Stimulated activated naive CD4-positive, alpha-beta T cell treated with Interleukin-2 at 50 U/mL for 16 hours (primary cell): ENCODE measurements at regions not wholly inside any gene's neighbourhood (a gene's known extent, or its start where the extent isn't known, plus 50 kb on each side); places are given as distances from the start of the nearest gene placed in this dataset.
"Not testable (repeated sequence)": the region's sequence is repeated elsewhere in the genome, so short reads cannot be mapped to it uniquely, and the experiment has no call there.

Source experiments
- DNase-seq: peaks from one replicate; lab custom pipeline; 2025; lab: John Stamatoyannopoulos, UW

DNA sequence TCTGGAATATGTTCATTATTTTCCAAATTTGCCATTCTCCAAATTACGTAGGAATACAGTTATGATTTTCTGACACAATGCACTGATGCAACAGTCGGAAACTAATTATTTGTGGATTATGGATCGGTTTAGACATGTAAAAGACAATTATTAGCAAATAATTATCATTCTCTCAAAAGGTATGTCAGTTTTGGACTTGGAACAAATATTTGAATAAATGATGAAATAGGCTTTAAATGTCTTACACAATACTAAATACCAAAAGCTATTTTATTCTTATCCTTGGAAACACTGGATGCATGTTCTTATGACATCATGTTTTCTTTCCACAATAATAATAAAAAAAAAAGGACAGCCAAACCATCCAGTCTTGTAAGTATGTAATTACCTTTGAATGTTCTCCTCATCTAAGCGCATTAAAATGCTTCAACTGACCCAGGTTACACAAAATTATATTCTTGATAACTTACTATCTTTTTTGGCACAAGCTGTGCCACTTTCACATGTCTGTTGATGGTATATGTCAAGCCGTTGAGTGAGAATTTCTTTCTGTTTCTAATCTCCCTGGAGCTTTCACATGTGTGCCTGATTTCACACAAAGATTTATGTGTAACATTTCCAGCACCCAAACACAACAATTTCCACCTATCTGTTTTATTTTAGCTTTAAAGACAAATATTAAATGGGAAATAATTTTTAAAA, 238.5 kb upstream of the ZNF385D start:
- DNase-seq: no peak

DNA sequence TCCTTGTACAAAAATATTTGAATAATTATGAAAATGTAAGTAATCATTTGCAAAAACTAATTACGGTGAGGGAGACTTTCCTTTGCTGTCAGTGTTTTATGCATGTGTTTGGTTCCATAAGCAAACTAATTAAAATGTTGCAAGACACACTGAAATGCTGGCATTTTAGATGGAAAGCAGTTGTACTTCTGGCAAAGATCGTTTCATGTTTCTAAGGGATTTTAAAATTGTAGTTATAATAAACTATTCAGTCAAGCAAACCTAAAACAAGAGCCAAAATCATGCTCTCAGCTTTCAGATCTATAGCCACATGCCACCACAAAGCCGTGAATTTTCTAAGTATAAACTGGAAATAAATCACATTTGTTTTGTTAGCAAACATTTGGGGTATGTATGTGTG, 240.1 kb upstream of the ZNF385D start:
- no peak for DNase-seq

DNA sequence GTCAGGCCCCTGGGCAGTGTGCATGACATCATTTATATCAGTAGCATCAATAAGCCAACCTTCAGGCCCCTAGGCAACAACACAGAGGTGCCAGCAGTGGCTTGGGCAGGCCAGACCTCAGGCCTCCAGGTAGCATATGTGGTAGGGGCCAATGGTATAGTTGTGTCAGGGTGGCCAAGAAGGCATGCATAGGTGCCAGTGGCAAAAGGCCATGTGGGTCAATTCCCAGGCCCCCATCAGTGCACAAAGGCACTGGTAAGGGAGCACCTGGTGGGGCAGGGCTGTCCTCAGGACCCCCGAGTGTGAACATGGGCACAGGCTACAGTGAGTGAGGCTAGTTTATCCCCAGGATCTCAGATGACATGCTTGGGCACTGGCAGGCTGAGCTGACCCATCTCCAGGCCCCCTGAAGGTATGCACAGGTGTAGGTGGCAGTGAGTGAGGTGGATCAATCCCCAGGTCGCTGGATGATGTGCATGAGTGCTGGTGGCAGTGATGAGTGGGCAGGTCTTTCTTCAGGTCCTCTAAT, 244.1 kb upstream of the ZNF385D start:
- DNase-seq: no peak

DNA sequence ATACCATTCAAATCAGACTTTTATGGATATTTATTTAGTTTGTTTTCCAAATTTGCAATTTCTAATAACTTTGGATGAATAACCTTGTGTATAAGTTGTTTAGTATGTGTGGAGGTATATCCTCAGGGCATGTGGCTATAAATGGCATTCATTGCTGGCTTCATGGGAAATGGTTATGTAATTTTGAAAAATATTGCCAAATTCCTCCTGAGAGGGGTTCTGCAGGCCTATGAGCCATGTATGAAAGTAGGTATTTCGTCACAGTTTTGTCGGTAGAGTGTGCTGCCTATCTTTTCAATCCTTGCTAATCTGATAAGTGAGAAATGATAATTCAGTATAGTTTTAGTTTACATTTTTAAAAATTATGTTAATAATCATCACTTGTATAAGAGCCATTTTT, 256.4 kb upstream of the ZNF385D start:
- DNase-seq: no peak

DNA sequence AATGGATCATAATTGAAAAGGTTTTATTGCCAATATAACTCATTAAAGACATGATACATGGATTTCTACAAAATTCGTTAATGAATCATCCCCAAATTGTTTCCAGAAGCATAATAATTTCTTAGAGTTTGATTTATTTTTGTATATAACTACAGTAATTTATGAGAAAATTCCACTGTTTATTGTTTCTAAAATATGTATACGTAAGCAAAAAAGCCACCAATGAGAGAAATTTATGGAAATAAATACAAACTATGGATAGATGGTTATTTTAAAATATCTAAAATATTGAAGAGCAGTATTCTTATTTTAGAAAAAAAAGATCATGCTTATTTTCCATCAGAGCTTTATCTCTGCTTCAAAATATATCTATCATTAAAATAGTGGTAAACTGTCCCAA, 260.0 kb upstream of the ZNF385D start:
- DNase-seq: no peak

DNA sequence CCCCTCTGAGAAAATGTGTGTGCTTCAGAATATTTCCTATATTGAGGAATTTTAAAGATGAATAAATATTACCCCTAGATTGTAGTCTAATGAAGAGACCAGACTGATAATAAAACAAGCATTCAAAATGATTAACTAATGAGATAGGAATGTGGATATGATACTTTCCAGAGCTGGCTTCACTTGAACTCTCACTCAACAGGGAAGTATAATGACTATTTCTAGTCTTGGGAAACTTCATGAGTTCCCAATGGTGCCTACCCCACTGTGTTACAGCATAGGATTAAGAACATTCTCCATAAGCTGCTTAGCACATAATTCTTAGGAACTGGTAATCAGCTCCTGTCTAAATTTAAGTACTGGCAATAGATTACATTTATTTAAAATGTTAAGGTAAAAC, 261.5 kb upstream of the ZNF385D start:
- no peak for DNase-seq

DNA sequence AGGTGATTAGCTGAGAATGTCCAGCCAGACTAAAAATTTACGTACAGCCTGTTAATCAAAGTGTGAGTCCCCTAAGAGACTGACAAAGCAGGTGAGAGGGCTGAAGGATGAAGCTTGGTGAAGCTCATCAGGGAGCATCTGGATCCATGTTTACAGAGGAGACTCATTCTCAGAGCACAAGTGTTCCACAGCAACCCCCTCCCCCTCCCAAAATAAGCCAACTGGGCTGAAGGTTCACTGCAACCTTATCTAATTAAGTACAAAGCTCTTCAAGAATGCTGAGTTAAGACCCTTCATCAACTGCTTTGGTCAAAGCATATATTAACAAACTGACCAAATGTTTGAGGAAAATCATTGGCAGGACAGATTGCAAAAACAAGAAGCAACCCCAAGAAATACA, 262.6 kb upstream of the ZNF385D start:
- no peak for DNase-seq

DNA sequence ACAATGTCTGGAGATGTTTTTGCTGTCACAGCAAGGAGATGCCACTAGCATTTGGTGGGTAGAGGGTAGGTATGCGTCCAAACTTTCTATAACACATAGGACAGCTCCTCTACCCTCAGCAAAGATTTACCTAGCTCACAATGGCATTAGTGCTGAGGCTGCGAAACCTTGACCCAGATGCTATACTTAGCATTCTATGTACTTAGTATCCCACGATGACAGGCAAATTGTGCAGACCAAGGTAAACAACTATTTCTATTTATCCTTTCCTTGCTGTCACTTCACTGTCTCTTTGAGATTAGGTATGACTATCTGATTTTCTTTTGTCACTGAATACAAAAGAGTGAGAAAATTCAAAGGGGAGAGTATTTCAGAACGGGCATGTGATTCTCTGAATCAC, 265.2 kb upstream of the ZNF385D start:
- no peak for DNase-seq

DNA sequence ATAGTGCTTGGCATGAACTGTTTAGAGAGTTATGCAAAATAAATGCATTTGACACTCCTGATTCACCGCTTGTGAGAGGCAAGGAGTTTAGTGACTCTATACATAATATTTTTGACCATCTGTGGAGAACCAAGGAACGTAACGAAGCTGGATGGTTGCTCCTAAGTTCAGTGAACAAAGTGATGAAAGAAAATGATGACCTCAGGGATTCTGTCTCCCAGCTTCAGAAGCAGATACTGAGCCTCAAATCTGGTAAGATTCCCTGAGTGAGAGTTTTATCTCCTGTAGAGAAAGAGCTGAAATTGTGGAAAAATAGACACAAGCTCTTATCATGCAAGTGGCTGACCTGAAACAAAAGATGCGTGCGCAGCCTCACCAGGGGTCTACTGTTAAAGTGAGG, 273.6 kb upstream of the ZNF385D start:
- not testable (repeated sequence) for DNase-seq

DNA sequence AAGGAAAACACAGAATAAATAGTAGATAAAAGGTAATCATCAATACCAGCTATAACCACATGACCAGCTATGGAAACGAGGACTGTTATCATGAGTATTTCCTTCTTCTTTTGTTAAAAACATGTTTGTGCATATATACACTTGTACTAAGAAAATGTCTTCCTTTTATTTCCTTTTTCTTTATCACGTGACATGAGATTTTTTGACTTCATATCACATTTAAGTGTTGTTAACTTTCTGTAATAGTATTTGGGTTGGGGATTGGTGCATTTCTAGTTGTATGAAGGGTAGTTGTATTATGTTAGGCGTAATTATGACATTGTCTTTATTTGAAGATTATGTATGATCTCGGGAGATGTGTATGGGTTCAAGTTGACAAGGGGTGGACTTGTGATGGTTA, 278.5 kb upstream of the ZNF385D start:
- no peak for DNase-seq

DNA sequence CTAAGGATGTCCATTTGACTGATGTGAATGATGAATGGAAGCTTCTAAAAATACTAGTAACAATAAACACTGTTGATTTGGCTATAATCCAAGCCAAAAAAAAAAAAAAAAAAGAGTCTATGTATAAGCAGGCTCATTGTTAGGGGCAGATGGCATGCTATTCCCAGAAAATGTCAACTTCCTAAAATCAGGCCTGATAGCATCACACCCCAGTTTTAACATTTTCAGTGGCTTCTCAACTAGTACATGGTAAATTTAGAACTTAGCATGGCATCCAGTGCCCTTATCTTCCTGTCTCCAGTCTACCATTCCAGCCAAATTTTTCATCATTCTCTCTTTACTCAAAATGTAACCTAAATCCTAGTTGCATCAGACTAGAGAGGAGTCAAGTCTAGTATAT, 288.2 kb upstream of the ZNF385D start:
- DNase-seq: no peak

DNA sequence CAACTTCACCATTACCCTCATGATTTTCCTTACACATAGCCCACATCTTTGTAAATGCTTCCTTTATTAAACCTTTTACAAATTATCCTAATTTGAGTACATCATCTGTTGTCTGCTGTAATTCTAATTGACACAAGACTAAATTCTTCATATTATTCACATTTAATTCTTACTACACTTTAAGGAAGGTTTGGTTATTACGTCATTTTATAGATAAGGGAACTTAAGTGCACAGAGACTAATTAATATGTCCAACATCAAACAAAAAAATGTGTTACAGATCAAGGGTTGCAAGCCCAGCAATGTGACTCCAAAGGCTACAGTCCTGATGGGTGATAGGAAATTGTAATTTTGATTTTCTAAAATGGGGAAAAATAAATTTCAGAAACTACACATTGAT, 289.1 kb upstream of the ZNF385D start:
- no peak for DNase-seq

DNA sequence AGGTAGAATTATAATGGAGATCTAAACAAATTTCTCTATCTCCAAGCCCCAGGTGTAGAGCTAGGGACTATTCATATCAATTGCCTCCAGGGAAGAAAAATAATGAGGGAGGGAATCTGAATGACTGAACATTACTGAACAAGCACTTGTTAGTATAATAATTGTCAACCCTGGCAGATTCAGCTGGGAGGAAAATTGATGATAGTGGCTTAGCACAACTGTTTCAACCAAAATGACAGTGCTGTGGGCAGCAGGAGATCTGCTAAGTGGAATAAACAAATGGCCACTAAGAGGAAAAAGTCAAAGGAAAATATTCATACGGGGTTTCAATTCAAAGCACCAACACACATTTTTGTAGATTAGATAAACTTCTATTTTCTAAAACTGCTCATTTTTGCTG, 294.9 kb upstream of the ZNF385D start:
- no peak for DNase-seq

DNA sequence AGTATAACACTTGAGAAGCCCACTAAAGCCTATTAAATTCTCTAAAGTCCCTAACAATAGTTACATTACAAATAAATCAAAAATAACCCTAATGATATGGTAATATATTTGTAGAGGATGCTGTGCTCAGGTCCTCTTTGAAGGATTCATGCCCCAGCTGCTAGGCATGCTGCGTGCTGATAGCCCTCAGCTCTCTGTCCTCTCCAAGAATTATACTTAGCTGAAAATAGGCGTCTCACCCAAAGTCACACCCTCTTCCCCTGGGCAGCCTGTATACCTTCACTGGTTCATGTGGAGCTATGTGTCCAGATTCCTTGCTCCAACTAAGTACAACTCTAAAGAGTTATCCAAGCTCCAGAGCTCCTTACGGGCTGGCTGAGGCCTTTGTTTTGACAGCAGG, 312.5 kb upstream of the ZNF385D start:
- no peak for DNase-seq

DNA sequence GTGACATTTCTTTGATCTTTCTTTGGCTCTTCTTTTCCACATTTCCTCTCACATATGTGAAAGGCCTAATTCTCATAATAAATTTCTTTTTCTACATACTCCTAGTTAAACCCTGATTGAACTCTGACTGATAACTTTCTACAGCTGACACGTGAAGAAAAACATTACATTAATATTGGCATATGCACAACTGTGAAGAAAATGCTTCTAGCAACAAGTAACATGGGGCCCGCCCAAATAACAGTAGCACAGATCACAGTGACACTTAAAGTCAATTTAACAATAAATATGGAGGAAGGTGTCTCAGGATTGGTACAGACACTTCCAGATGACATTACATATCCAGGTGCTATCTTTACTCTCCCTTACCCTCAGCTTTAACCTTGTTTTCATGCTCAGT, 317.6 kb upstream of the ZNF385D start:
- DNase-seq: no peak

DNA sequence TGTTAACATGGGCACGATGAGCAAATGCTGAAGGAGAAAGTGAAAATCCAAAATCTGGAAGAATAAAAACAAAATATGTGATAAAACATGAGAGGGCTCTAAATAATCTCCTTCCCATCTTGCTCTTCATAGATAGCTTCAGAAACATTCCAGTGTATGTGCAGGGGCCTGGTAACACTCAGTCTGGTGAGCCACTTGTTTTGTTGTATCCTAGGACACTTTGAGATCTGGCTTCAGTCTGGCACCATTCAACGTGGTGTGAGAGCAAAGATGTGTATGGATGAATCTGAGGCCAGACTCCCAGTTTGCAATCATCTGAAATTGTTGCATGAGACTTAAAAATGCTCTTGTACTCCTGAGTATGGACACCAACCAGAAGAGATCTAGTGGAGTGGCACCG, 337.2 kb upstream of the ZNF385D start:
- no peak for DNase-seq

DNA sequence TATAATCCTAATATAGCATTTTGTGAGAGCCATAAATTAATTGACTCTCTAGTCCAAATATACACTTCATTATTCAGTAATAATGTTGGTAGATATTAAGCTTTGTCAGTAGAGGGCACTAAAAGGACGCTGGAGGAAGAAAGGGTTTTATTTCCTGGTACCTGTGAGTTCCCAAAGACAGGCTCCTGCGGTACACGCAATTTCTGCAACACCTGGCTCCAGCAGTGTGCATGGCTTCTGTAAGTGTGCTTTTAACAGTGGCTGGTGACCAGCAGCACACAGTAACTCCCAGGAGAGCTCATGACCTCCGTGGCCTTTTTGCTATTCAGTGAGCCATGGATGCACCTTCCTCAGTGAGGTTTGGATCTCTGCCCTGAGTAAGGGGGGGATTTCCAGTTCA, 338.3 kb upstream of the ZNF385D start:
- no peak for DNase-seq

DNA sequence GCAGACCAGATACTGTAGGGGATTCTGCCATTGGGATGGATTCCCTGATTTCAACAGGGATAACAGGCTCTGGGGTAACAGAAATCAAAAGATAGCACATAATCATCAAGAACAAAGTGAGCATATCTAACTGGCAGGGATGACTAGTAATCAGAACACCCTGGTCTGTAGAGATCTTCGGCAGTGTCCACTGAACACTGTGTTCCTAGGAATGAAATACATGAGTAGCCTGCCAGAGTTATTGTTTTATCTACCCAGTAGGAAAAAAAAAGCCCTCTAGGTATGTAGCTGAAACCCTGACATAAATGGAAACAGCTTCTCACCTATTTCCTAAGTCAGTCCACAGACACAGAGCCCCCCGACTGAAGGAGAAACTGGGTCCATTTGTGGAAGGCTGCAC, 340.3 kb upstream of the ZNF385D start:
- no peak for DNase-seq

DNA sequence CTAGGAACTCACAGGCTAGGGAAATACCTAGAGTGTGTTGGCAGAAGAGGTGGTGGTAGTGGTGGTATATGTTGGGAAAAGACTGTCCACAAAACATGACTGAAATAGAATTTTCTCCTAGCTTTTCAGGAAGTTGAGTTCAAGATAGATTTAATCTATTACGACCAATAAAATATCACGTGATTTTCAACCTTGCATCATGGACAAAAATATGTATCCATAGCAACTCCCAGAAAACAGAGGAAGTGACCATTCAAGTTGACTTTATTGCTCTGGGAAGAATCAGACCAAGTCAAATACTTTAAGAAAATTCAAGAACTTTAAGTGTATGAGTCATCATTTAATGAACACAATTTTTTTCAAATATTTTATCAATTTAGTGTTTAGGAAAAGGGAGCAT, 347.0 kb upstream of the ZNF385D start:
- DNase-seq: no peak

DNA sequence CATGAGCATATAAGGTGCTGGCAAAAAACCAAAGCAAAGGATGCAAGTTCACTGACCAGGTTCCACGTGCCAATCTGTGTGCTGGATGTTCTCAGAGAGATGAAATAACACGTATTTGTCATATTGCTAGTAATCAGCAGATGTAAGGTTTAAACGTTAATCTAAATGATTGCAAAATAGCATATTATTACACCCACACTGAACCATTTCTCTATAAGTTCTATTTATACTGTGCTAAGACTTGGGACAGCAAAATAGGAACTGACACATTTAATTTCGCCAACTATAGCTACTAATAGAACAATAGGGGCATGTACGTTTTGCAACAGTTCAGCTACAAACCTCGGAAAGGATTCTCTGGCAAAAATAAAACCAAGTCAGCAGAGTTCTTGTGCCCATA, 350.3 kb upstream of the ZNF385D start:
- no peak for DNase-seq

DNA sequence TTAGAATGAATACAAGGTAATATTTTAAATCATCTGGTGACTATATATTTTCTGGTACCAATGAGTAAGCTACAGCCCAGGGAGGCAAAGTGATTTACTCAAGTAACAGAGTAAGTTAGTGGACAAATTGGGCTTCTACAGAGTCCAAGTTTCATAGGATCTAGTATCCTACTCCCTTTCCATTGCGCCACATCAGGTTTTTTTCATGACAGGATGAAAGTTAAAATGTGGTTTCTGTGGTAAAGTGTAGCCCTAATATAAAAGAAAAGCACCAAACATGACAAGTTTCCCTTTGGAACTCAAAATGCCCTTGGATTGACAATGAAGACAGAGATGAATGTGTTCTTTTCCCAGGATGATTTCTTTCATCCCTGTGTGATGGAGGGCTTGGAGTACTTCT, 350.8 kb upstream of the ZNF385D start:
- DNase-seq: no peak

DNA sequence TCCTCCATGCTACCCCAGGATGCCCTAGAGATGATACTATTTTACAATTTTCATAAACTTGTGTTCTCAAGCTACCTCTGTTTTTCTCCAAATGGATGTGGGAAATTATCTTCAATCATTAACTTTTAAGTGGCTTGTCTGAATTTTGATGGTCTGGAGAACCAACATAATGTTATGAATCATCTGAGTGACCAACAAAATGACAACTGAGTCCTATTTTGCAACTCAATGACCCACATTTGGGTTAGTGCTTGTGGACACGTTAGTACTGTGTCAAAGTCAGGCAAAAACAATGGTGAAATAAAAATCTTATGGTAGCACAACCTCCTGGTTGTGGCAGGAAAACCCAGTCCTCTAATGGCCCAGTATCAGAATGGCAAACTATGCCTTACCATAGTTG, 352.4 kb upstream of the ZNF385D start:
- no peak for DNase-seq

DNA sequence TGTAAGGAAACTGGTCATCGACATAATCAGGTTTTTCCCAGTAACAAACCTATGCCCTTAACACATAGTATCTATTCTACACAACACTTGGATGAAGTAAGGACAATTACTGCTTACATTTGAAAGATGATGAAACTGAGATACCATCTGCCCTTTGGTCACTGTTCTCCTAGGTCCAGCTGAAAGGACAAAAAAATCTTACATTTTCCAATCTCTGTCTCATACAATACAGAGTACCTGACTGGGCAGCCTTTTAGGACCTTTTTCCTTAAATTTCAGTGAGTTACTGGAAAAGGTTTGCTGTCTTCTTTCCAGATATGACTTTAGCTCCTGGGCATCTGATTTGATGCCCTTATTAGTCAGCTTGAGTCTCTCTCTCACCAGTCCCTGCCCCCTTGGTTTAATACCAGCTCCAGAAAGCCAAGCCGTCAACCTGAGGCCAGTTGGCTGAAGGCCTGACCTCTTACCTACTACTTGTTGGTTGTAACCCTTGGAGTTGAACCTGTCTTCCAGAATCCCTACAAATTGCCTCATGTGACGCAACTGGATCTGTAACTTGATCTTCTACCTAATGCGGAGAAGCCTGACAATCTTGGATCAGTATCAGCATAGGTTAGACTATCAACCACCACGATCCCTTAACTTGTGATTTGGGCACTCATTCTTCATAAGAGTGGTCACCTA, 355.3 kb upstream of the ZNF385D start:
- DNase-seq: no peak

DNA sequence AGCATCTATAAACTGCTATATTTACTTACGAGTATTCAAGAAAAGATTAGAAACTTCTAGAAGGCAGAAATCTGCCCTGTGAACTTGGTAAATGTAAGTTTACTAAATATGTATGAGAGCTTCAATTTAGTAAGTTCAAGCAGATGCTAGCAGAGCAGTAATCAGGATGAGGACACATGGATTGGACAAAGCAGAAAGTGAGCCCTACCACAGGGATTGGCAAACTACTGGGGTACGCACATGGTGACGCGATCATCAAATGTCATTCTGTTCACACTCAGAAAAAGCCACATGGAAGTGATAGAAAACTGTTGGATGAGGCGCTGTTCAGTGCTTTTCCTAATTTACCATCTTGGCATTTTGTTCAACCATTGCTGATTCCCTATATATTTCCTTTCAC, 360.2 kb upstream of the ZNF385D start:
- DNase-seq: no peak
